Esophagus mucosa (tissue), 1 donor: ENCODE measurements at regions not wholly inside any gene's neighbourhood (a gene's known extent, or its start where the extent isn't known, plus 50 kb on each side); places are given as distances from the start of the nearest gene placed in this dataset.

Experiments used
- ATAC-seq: fragments of 200-7000 bp; cut with Tn5 transposase; one replicate; pipeline ENCODE4 v1.9.1; 2020
- donor health status: DM: yes; HTN: yes; CAD: no.

DNA sequence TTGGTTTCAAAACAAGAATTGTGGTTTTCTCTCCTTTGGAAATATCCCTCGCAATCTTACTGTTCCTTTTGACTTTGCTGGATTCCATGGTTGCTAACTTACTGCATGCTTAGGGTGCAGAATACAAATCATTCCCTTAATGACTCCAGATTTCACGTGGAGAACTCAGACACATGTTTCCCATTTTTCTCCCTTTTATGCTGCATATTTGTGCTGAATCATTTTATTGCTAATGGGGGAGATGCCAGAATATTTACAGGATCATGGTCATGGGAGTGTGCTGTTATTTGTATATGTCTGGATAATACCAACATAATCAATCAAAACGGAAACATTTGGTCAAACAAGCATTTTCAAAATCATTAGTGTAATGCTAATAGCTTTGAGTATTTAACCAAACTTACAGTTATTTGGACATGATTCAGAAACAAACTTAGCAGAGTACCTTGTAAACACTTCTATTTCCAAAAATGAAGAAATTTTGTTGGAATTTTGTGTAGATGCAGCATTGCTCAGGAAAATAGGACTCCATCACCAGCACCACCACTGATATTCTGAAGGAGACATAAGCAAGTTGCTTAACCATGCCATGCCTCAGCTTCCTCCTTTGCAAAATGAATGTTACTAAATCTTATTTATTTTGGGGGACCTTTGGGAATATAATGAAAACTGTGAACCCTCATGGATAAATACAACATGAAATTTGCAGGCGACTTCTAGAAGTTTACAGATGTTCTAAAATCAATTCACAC is 122.5 kb upstream of the RND3 start:
- no peak for ATAC-seq

DNA sequence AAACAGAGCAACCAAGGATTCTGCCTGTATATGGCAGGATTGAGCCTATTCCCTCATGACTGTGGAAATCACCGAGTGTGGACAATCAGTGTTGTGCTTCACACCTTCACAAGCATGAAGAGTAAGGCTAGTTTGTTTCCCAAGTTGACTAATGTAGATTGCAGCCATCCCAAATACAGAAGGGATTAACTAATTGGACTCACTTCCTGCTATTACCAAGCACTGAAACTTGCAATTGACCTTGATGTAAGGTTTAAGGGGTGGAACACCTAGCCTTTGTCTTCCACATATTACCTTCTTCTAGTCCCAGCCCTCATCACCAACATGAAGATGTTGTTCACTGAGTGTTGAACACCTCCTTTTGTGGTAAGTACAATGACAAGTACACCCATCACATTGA is 120.9 kb upstream of the RND3 start:
- peak; percentile 78 for ATAC-seq

DNA sequence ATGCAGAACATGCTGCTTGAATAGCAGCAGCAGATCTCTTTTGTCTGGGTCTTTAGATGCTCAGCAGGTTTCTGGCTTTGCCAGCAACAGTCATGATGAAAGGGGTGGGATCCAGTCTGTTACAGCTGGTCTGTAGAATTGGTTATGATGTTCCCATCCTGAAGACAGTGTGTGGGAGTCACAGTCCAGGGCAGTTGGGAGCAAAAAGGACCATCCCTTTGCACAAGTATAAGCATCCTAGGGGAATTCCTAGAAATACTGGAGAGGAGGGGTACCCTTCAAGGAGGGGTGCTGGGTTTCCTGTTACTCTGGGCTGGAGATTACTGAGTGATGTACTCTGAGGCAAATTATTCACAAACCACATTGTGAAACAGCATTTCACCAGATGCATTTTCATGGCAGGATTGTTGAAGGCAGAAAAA is 119.9 kb upstream of the RND3 start:
- no peak for ATAC-seq

DNA sequence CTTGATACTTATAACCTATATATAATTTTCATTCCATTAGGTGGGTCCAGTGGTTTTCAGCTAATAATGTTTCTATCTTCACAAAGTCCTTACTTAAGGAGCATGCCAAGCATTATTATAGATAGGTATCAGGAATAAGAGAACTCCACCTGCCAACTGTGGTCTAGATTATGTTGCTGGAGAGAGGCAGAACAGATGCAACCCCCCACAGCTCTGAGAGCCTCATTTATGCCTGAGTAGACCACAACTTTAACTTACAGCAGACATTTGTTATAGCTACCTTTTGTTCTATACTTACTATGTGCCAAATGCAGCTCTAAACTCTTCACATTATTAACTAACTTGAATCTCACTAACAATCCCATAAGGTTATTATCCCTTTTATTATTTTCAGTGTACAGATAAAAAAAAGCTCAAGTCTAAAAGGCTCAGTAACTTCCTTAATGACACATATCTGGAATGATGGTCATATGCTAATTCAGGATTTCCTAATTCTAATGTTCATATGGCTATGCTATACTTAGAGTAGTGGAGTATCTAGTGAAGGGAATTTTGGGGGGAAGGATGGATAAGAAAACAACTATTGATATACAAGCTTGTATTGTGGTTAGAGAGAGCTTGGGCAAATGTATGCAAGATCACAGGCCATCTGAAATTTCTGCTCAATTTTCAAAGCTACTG is 119.1 kb upstream of the RND3 start:
- peak; percentile 42 for ATAC-seq

DNA sequence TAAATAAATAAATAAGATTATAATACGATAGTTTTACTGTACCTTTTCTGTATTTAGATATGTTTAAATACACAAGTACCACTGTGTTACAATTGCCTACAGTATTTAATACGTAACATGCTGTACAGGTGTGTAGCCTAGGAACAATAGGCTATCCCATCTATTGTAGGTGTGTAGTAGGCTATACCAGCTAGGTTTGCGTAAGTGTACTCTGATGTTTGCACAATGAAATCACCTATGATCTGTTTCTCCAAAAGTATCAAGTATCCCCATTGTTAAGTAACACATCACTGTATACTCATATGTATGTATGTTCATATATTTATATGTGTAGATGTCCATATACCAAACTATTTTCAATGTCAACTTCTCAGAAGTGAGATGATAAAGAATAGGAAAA is 118.2 kb upstream of the RND3 start:
- peak; percentile 54 for ATAC-seq

DNA sequence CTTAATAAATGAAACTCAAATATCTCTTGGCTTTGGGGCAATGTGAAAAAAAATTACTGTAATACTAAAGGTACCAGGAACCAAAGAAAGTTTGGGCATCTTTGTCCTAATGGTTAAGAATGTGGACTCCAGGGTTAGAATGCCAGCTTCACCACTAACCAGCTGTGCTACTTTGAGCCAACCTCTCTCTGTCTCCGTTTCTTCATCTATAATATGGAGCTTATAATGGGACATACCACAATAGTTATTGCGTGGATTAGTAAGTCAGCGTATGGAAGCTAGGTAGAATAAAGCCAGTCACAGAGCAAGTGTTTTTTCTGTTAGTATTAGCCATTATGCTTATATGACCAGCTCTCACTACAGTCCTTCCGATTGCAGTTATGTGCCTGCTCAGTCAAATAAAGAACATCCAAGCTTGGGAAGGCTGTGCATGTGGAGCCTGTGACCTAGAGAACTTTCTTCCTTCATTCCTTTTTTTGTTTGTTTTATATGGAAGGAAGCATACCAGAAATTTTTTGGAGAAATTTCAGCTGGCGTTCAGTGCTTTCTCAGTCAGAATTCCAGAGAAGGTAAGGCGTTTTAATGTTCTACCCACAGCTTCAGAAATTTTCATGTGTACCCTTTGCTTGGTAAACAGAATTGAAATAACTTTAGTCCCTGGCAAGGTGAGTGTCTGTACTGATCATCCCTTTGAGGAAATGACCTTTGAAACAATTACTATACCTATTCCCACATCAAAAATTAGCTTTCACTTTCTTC is 114.0 kb upstream of the RND3 start:
- no peak for ATAC-seq

DNA sequence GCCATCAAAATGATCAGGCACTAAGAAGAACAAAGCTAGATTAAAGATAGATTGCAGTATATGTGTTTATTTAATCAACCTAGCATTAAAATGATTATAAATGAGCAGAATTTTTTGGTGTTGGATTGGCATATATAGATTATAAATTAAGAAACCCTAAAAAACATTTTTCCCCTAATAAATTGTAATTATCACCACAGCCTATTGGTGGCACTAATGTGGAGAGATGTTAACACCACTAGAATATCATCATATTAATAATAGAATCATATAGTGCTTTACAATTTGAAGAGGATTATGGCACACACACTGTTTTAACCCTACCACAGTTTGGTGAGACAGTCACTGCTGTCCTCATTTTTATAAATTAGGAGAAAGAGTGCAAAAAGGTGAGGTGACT is 112.4 kb upstream of the RND3 start:
- ATAC-seq: no peak

DNA sequence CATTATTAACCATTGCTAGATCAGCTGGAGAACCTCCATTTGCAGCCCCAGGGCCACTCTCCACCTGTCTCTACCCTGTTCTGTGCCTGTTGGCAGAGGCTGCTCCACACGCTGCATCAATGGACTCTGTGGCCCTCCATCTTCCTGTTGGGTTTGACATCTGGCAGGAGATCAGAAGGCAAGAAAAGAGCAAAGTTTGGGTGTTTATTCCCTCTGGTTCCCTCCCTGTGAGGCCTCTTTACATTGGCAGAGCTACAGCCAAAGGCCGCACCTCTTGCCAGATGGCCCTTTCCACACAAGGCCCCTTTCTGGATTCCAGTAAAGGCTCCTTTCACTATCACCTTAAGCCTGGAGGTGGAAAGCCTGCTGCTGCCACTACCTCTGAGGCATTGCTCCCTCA is 110.9 kb upstream of the RND3 start:
- ATAC-seq: no peak

DNA sequence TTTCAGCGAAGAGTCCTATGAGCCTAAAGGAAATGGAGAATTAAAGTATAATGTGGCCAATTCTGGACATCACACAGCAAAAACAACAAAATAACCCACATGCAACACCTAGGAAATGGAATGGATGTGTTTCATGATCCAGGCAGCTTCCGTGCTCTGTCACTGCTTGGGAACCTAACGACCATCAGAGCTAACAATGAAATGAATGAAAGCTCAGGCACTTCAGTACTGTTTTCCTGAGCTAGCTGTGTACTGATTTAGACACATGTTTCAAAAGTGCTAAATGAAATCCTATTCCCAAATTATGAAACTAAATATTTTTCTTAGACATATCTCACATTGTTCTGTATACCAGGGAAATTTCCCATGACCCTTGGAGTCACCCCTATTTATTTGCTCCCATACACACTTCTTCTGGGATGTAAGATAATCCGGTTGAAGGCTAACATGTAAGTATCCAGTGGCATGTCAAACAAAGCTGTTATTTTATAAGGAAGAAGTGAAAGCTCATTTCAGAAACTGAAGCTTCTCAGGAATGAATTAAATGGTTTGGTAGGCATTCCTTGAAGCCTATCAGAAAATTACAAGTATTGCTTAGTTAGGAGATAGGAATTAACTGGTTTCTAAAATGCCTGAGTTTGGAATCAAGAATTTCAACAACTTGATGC is 108.5 kb upstream of the RND3 start:
- no peak for ATAC-seq

DNA sequence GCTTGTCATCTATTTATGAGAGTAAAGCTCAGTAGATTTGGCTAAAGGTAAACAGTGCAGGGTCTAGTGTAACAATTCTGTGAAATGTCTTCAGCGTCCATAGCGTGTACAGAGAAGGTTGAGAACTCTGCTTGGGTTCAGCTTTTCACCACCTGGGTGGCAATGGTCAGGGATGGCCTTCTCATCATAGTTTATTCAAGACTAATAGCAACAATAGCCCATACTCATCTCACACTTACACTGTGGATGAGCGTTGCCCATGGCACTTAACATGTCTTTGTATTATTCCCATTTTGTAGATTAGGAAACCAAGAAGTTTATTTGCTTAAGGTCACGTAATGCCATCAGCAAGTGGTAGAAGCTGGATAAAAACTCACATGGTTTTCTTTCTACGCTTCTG is 106.8 kb upstream of the RND3 start:
- ATAC-seq: no peak

DNA sequence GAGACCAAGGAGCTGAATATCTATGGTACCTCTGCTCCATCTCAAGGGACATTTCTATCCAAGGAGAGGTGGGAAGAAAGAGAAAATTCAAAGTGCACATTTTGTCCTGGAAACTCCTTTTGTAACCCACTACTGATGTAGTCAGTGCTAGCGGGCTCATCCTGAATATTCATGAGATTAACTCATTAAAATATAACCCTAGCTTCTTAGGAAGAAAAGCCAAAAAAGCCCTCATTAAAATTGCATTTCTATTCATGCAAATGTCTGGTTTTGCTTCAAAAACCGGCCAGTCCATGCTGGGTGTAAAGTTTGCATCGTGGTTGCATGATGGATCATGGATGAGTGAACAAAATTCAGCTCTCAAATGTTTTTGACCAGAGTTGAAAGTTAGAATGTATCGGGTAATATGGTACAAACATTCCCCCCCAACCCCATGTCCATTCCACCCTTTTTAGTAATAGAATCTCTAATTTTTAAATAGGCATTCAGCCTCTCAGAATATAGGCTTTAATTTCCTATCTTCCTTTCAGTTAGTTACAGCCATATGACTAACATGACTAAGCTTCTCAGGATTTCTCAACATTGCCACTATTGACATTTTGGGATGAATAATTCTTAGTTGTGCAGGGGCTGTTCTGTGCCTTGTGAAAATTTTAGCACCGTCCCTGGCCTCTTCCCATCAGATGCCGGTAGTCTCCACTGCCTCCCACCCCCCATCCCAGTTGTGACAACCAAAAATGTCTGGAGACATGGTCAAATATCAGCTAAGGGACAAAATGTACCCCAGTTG is 104.2 kb upstream of the RND3 start:
- ATAC-seq: no peak

DNA sequence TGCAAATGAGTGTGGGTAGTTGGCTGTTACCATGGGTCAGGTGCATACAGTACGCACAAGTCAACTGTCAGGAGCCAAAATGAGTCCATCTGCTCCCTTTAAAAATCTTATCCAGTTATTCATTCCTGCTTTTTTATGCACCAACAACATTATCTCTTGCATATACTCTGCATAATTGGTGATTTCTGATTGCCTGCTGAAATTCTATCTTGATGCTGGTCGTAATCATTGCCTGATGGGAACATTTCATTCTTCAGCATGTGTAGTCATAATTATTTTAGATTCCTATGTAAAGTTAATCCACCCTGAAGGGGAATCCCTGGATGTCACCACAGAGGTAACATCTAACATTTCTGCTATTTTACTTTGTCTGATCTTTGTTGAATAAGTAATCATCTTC is 102.2 kb upstream of the RND3 start:
- ATAC-seq: no peak

DNA sequence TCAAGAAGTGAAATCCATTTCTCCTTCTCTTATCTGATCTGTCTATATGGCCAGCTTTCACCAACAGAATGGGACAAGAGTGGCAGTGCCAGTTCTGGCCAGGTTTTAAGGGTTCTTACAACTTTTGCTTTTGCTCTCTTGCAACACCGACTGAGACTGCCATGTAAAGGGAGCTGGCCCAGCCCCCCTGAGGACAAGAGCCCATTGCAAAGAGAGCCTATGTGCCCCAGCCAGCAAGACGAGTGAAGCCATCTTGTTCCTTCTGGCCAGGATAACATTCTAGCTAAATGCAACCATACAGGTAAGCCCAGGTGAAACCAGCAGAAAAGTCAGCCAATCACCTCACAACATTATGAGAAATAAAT is 101.0 kb upstream of the RND3 start:
- ATAC-seq: no peak

DNA sequence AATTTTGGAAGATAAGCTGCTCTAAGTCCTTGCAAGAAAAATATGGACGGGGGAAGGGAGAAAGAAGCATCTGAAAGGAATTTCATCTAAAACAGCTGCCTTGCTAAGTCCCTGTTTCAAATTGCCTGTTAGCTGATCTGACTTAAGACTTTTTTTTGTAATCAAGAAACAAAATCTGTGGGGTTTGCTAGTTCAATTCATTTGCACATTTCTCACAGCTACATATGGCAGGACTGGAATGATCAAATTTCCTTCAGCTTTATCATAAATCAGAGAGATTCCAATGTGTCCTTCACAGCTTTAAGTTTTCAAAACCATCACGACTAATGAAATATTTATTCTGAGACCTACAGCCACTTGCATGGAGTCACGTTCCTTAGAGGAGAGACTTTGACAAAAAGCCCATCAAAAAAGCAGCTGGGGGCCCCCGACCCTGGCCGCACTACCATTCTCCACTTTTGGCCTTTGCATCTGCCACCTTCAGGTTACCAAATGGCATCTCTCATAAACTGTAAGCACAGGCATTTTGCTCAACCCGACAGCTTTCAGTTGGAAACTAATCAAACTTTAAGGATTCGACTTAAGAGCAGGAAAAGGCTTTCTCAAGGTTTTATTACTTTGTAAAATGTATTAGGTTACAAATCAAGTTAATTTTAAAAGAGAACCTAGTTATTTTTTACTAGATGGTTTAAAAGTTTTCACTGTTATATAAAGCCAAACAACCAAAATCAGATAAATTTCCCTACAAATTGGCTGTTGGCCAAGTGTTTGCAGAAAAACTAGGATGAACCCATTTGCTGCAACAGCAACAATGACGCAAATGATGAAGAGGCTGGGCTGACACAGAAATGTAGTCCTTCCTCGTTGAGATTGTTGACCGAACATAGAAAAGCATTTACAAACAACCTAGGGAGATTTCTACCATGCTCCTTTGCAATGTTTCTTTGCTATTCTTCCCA is 100.4 kb upstream of the RND3 start:
- ATAC-seq: no peak

DNA sequence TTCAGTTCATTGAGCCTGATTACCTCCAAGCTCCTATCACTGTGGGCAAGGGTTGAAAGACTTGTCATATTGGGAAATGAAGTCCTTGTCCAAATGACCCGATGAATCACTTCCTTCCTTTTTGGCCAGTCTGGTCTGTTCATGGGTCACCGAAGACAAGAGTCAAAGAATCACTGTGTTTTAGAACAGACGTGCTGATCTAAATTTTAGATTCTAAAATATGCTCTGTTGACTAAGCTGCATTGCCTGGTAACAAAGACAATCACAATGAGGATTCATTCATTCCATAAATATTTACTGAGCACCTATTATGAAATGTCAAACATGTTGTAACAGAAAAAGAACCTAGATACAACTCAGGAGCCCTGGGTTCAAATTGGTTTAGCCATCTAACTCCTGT is 99.4 kb upstream of the RND3 start:
- ATAC-seq: peak; percentile 63

DNA sequence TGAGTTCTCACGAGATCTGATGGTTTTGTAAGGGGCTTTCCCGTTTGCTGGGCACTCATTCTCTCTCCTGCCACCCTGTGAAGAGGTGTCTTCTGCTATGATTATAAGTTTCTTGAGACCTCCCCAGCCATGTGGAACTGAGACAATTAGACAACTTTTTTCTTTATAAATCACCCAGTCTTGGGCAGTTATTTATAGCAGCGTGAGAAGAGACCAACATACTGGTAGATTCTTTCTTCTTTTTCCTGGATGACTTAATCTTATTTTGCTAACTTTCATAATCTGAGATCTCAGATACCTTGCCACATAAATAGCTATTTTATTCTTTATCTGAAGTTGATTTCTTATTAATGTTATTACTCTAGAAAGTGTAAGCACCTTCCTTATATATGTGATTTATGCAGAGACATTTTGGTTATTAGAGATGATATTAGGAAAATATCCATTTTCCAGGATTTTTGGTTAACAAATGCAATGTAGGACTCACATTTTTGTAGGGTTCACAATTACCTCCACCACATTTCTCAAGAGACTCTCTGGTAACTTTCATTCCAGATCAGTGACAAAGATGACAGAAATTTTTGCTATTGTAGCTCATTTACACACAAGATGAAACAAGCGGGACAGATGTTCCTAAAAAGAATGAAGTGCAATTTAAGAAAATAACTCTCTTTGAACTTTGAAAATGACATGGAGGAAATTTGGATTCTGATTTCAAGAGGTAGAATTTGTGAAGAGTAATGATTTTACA is 97.9 kb upstream of the RND3 start:
- no peak for ATAC-seq

DNA sequence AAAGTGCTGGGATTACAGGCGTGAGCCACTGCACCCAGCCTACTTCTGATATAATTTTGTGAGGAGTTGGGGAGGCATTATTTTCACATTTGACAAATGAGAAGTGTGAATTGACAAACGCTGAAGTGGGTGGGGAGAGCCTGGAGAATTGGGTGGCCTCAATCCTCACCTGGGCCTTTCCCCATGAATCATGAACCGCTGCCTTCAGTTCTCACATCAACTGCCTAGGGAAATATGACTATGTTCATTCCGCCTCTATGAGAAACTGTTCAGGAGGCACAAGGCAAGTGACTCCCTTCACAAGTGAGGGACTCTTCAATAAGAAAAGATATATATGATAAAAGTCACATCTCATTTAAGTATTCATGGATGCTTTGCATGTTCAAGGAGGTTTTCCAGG is 96.6 kb upstream of the RND3 start:
- ATAC-seq: peak; percentile 41

DNA sequence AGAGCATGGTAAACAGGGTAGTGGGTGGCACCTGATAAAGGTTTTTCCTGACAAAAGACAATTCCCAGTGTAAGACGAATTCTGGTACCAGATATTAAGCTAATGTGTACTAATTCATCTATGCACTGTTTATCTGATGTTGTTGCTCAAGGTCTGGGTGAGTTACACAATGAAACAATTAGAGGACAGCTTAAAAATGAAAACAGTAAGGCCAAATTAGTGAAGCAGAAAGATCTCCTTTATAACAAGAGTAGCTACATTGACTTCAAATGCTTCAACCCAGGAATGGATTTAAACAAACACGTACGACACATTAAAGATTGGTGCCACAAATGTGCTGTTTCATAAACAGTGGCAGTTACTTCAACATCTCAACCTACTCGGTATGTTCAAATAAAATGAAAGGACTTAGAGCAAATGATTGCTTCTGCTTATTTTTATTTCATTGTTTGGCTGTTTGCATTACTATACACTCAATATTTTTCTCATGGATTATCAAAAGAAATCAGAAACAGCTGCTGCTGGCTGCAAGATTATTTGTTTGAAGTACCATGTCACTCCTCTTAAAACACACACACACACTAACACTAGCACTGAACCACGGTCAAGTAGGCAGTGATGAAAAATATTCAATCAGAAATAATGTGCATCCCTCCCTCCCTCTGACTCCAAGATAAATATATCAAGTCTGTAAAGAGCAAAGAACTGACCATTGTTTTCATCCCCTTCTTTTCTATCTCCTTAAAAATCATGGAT is 94.4 kb upstream of the RND3 start:
- no peak for ATAC-seq

DNA sequence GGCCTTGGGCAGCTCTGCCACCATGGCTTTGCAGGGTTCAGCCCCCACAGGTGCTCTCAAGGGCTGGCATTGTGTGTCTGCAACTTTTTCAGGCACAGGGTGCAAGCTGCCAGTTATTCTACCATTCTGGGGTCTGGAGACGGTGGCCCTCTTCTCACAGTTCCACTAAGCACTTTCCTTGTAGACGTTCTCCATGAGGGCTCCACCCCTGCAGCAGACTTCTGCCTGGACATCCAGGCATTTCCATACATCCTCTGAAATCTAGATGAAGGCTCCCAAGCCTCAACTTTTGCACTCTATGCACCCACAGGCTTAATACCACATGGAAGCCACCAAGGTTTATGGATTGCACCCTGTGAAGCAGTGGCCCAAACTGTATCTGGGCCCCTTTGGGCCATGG is 91.0 kb upstream of the RND3 start:
- no peak for ATAC-seq

DNA sequence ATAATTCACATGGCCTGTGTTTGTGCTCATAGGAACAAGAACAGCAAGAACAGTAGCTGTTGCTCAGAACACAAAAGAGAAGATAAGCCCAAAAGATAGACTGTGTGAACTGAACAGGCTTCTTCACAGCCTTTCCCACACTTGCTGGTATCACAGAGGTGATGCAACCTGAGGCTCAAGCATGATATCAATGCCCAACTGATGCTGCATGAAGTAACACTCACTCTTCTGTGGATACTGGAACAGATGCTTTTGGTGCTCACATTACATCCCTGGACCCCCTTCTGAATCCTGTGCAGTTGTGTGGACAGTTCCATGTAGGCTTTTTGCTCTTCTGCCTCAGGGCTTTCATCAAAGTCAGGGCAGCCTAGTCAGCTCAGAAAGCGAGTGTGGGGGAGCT is 88.4 kb upstream of the RND3 start:
- ATAC-seq: no peak
